Nephron (organoid): ENCODE measurements at regions not wholly inside any gene's neighbourhood (a gene's known extent, or its start where the extent isn't known, plus 50 kb on each side); places are given as distances from the start of the nearest gene placed in this dataset.

Source experiments
- H3K27ac Mint-ChIP-seq, 3 experiments: 2 replicates each; pipeline ENCODE4 v1.8.0; 2020; ENCODE audit warnings: mixed read lengths in 3 of 3, mild to moderate bottlenecking in 2 of 3, moderate library complexity in 1 of 3
- H3K27me3 Mint-ChIP-seq: 2 replicates; pipeline ENCODE4 v1.8.0; 2021; ENCODE audit warnings: low read depth, mild to moderate bottlenecking, moderate library complexity, mixed read lengths
- H3K36me3 Mint-ChIP-seq: 2 replicates; pipeline ENCODE4 v1.8.0; 2020; ENCODE audit warnings: low read depth, mixed read lengths
- H3K4me1 Mint-ChIP-seq: 2 replicates; pipeline ENCODE4 v1.8.0; 2020; ENCODE audit warnings: mixed read lengths
- H3K4me3 Mint-ChIP-seq, 3 experiments: 2 replicates each; pipeline ENCODE4 v1.8.0; 2020; ENCODE audit warnings: mild to moderate bottlenecking in 3 of 3, mixed read lengths in 3 of 3, moderate library complexity in 2 of 3
- H3K9me3 Mint-ChIP-seq: 2 replicates; pipeline ENCODE4 v1.8.0; 2020; ENCODE audit warnings: mixed read lengths
- CTCF ChIP-seq, 3 experiments: fragments of 200-600 bp; sonication (generic); IDR thresholded peaks; one replicate each; pipeline ENCODE4 v1.5.0; 2021; ENCODE audit warnings: antibody characterized with exemption in 3 of 3; ENCODE audit not compliant: unreplicated experiment in 3 of 3

DNA sequence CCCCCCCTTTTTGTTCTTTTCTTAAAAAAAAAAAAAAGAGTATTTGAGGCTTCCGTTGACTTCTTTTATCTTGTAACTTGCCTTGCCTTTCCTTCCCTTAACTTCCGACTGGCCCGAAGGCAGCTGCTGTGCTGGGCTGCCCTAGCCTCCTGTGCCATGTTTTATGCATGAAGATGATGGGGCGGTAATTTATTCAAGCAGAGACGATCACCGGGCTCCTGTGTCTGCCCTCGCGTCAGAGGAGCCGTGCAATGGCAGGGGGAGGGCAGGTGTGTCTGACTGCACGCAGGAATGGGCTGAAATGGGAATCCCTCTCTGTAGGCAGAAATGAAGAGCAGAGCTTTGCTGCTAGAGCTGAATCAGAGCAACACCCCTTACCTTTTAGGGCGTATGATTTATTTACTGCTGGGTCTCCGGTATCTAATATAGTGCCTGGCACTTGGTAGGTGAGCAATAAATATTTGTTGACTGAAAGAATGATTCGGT is 106.3 kb upstream of the RIPOR2 start:
- H3K36me3 Mint-ChIP-seq = no peaks in the 10 kb centered on the region
- peaks cover 7% of the 10 kb centered on the region for H3K9me3 Mint-ChIP-seq
- peak overlapping the region in 1 of 3 experiments; percentile 45 for H3K4me3 Mint-ChIP-seq
- TF ChIP-seq CTCF (IDR thresholded peaks at IDR 0.05; ENCODE audit: unreplicated experiment in 3 of 3) = no peak
- H3K27me3 Mint-ChIP-seq = no peaks in the 10 kb centered on the region
- peaks cover 27% of the 10 kb centered on the region for H3K4me1 Mint-ChIP-seq
- peak overlapping the region; percentile 16 to 62 (median 45) for H3K27ac Mint-ChIP-seq

- H3K27ac Mint-ChIP-seq = peak overlapping the region in 2 of 3 experiments; percentile 16
- peaks cover 7% of the 10 kb centered on the region for H3K9me3 Mint-ChIP-seq
- peaks cover 27% of the 10 kb centered on the region for H3K4me1 Mint-ChIP-seq
- TF ChIP-seq CTCF (IDR thresholded peaks at IDR 0.05; ENCODE audit: unreplicated experiment in 3 of 3) = no peak
- H3K4me3 Mint-ChIP-seq = no peak overlapping the region
- H3K27me3 Mint-ChIP-seq = no peaks in the 10 kb centered on the region
- no peaks in the 10 kb centered on the region for H3K36me3 Mint-ChIP-seq
Observed at GRCh38 chr6:25042536-25042935, 106.8 kb upstream of the RIPOR2 start.

- H3K9me3 Mint-ChIP-seq = peaks cover 8% of the 10 kb centered on the region
- H3K27ac Mint-ChIP-seq = no peak overlapping the region
- peaks cover 27% of the 10 kb centered on the region for H3K4me1 Mint-ChIP-seq
- no peaks in the 10 kb centered on the region for H3K36me3 Mint-ChIP-seq
- no peak for TF ChIP-seq CTCF (IDR thresholded peaks at IDR 0.05; ENCODE audit: unreplicated experiment in 3 of 3)
- no peaks in the 10 kb centered on the region for H3K27me3 Mint-ChIP-seq
- H3K4me3 Mint-ChIP-seq = no peak overlapping the region
Observed at GRCh38 chr6:25042984-25043725, 107.4 kb upstream of the RIPOR2 start.

GRCh38 chr6:25043892-25044291 is 108.1 kb upstream of the RIPOR2 start:
- no peaks in the 10 kb centered on the region for H3K36me3 Mint-ChIP-seq
- no peak for TF ChIP-seq CTCF (IDR thresholded peaks at IDR 0.05; ENCODE audit: unreplicated experiment in 3 of 3)
- H3K4me1 Mint-ChIP-seq = peaks cover 27% of the 10 kb centered on the region
- peaks cover 11% of the 10 kb centered on the region for H3K9me3 Mint-ChIP-seq
- H3K4me3 Mint-ChIP-seq = no peak overlapping the region
- H3K27ac Mint-ChIP-seq = no peak overlapping the region
- no peaks in the 10 kb centered on the region for H3K27me3 Mint-ChIP-seq

DNA sequence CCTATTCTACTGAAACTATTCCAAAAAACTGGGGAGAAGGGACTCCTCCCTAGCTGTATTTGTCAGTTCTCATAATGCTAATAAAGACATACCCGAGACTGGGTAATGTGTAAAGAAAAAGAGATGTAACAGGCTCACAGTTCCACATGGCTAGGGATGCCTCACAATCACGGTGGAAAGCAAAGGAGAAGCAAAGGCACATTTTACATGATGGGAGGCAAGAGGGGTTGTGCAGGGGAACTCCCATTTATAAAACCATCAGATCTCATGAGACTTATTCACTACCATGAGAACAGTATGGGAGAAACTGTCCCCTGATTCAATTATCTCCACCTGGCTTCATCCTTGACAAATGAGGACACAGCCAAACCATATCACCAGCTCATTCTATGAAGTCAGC is 111.2 kb upstream of the RIPOR2 start:
- Mint-ChIP-seq H3K4me3 (no peak overlapping the region), H3K27me3 (no peaks in the 10 kb centered on the region), H3K9me3 (peaks cover 8% of the 10 kb centered on the region), H3K27ac (no peak overlapping the region), H3K4me1 (peaks cover 18% of the 10 kb centered on the region), H3K36me3 (no peaks in the 10 kb centered on the region)
- no peak for TF ChIP-seq CTCF (IDR thresholded peaks at IDR 0.05; ENCODE audit: unreplicated experiment in 3 of 3)

DNA sequence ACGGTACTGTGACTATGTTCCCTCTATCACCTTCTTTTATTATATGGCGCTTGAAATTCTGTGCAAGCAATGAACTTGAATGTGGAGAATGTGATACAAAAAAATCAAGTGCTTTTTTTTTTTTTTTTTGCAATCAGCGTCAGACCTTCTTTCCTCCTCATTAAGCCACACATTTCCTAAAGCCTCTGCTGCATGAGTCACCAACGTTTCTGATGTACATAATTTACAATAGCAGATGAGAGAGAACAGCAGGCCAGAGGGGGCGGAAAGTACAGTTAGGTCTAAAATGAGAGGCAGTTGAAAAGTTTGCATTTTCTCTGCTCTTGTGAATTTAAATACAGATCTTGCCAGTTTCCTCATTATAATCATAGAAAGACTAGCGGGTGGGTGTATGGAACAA is 114.6 kb upstream of the RIPOR2 start:
- no peak for TF ChIP-seq CTCF (IDR thresholded peaks at IDR 0.05; ENCODE audit: unreplicated experiment in 3 of 3)
- peaks cover 10% of the 10 kb centered on the region for H3K4me1 Mint-ChIP-seq
- H3K36me3 Mint-ChIP-seq = no peaks in the 10 kb centered on the region
- peak overlapping the region in 2 of 3 experiments; percentile 4 to 19 for H3K27ac Mint-ChIP-seq
- H3K4me3 Mint-ChIP-seq = no peak overlapping the region
- no peaks in the 10 kb centered on the region for H3K27me3 Mint-ChIP-seq
- H3K9me3 Mint-ChIP-seq = peaks cover 8% of the 10 kb centered on the region
